Cardiac muscle cell (in vitro differentiated cells and primary cell): ENCODE measurements at regions not wholly inside any gene's neighbourhood (a gene's known extent, or its start where the extent isn't known, plus 50 kb on each side); places are given as distances from the start of the nearest gene placed in this dataset.

Source experiments
- DNase-seq, 2 donors: peaks; one replicate each; pipeline versions ENCODE4 v3.0.0 to v3.0.0-alpha.2; 2010 to 2017; ENCODE audit warnings: low read depth in 1 of 2, low spot score in 1 of 2
- H3K27ac ChIP-seq: fragments of 200-600 bp; sonication (generic); 2 replicates; pipeline ENCODE4 v1.5.1; 2016
- H3K27me3 ChIP-seq: fragments of 200-600 bp; sonication (generic); 2 replicates; pipeline ENCODE4 v1.6.0; 2016; ENCODE audit warnings: control low read depth
- H3K36me3 ChIP-seq: fragments of 200-600 bp; sonication (generic); 2 replicates; pipeline ENCODE4 v1.5.1; 2016; ENCODE audit warnings: control low read depth
- H3K4me1 ChIP-seq: fragments of 200-600 bp; sonication (generic); 2 replicates; pipeline ENCODE4 v1.8.1; 2017; ENCODE audit warnings: low read depth, mild to moderate bottlenecking, mixed run types
- H3K4me3 ChIP-seq: fragments of 200-600 bp; sonication (generic); 2 replicates; pipeline ENCODE4 v1.5.1; 2016; ENCODE audit warnings: mild to moderate bottlenecking
- H3K9me3 ChIP-seq: fragments of 200-600 bp; sonication (generic); 2 replicates; pipeline ENCODE4 v1.5.1; 2017; ENCODE audit warnings: low read depth, mild to moderate bottlenecking, control low read depth
- CTCF ChIP-seq: IDR thresholded peaks from 2 replicates; pipeline ENCODE4 v1.5.1; 2012; ENCODE audit warnings: low read depth, mild to moderate bottlenecking, low read length

- Histone ChIP-seq H3K9me3 (no peaks in the 10 kb centered on the region), H3K36me3 (no peaks in the 10 kb centered on the region), H3K4me1 (no peaks in the 10 kb centered on the region), H3K27ac (no peak overlapping the region), H3K27me3 (no peaks in the 10 kb centered on the region), H3K4me3 (no peak overlapping the region)
- TF ChIP-seq CTCF: no peak
- DNase-seq: no peak
Observed at GRCh38 chr3:26550413-26550812, 72.2 kb upstream of the LRRC3B start.

- Histone ChIP-seq H3K4me1 (no peaks in the 10 kb centered on the region), H3K27me3 (no peaks in the 10 kb centered on the region), H3K27ac (no peak overlapping the region), H3K9me3 (no peaks in the 10 kb centered on the region), H3K4me3 (no peak overlapping the region), H3K36me3 (no peaks in the 10 kb centered on the region)
- no peak for TF ChIP-seq CTCF
- DNase-seq: no peak
Observed at GRCh38 chr3:26556637-26557036, 65.9 kb upstream of the LRRC3B start.

- H3K4me1 ChIP-seq: no peaks in the 10 kb centered on the region
- H3K9me3 ChIP-seq: no peaks in the 10 kb centered on the region
- DNase-seq: no peak
- H3K36me3 ChIP-seq: no peaks in the 10 kb centered on the region
- H3K27ac ChIP-seq: no peak overlapping the region
- no peak for TF ChIP-seq CTCF
- H3K27me3 ChIP-seq: no peaks in the 10 kb centered on the region
- no peak overlapping the region for H3K4me3 ChIP-seq
Observed at GRCh38 chr3:26558257-26558656, 64.3 kb upstream of the LRRC3B start.

GRCh38 chr3:26559227-26559626, 63.3 kb upstream of the LRRC3B start:
- H3K4me3 ChIP-seq: no peak overlapping the region
- no peaks in the 10 kb centered on the region for H3K36me3 ChIP-seq
- H3K4me1 ChIP-seq: no peaks in the 10 kb centered on the region
- no peaks in the 10 kb centered on the region for H3K27me3 ChIP-seq
- no peak overlapping the region for H3K27ac ChIP-seq
- DNase-seq: no peak
- no peaks in the 10 kb centered on the region for H3K9me3 ChIP-seq
- TF ChIP-seq CTCF: no peak

GRCh38 chr3:26560081-26560480, 62.5 kb upstream of the LRRC3B start:
- no peak for DNase-seq
- TF ChIP-seq CTCF: no peak

More at GRCh38 chr3:26560081-26560480, 62.5 kb upstream of the LRRC3B start:
- Histone ChIP-seq H3K27ac (no peak overlapping the region), H3K9me3 (no peaks in the 10 kb centered on the region), H3K4me1 (no peaks in the 10 kb centered on the region), H3K4me3 (no peak overlapping the region), H3K27me3 (no peaks in the 10 kb centered on the region), H3K36me3 (no peaks in the 10 kb centered on the region)
